ENCODE measurements at regions not wholly inside any gene's neighbourhood (a gene's known extent, or its start where the extent isn't known, plus 50 kb on each side); places are given as distances from the start of the nearest gene placed in this dataset. TPM values are rescaled to one million over a fixed set of nuclear protein-coding genes. Genes with fewer than 3 reads are reported as not detected.

GRCh38 chr20:11867291-11867919 is 50.3 kb upstream of the BTBD3 start:
- no peaks in the 10 kb centered on the region for H3K27me3 ChIP-seq (replicated peaks in 1 of 2; ENCODE audit: control insufficient read depth in 2 of 2, insufficient read depth in 2 of 2, low read length in 1 of 2)
- no peak overlapping the region for H3K27ac ChIP-seq (ENCODE audit: control insufficient read depth, insufficient read depth)
- H3K36me3 ChIP-seq (ENCODE audit: control insufficient read depth in 2 of 2, insufficient read depth in 2 of 2, low read length in 1 of 2), result no peaks in the 10 kb centered on the region
- no peak for FAIRE-seq
- no peaks in the 10 kb centered on the region for H4K20me1 ChIP-seq (ENCODE audit: control insufficient read depth, insufficient read depth)
- ChIA-PET SMC1A (ENCODE audit: uncharacterized antibody, unreplicated experiment) (no interaction called here), RAD21 (ENCODE audit: unreplicated experiment) (no interaction called here), CTCF (interaction anchor here (0.7 kb wide), 2 partner anchors 20 to 165 kb away, joined by 3 read pairs; no protein-coding TSS in a partner anchor), POLR2A (no interaction called here)
- 27% methylated on average over 6 of the region's 6 CpGs for WGBS (ENCODE audit: insufficient coverage, insufficient replicate concordance, low lambda C conversion rate, missing lambda C conversion rate)
- intact Hi-C loops (cut with micrococcal nuclease; ENCODE audit: unreplicated experiment), result no loop called here
- no peaks in the 10 kb centered on the region for H3K4me1 ChIP-seq (ENCODE audit: control insufficient read depth, insufficient read depth, low read length)
- no peaks in the 10 kb centered on the region for H3K9me3 ChIP-seq (replicated peaks; ENCODE audit: control insufficient read depth, insufficient read depth, low read length)
- DNase-seq (ENCODE audit: low read depth, low spot score), result no peak
- TF ChIP-seq FOS (IDR thresholded peaks at IDR 0.05; ENCODE audit: borderline replicate concordance, extremely low read depth, insufficient read length), result no peak
- no peak for TF ChIP-seq CBX5 (IDR thresholded peaks at IDR 0.05; ENCODE audit: low read depth)
- no peak for TF ChIP-seq RELB (IDR thresholded peaks at IDR 0.05; ENCODE audit: low read depth)
- no peak for TF ChIP-seq TCF7 (IDR thresholded peaks at IDR 0.05; ENCODE audit: borderline replicate concordance)
- TF ChIP-seq NR2F1 (conservative IDR thresholded peaks at IDR 0.05), result no peak
- no peak for ATAC-seq
- no peak overlapping the region for H2AFZ ChIP-seq (ENCODE audit: control insufficient read depth, low read depth, low read length)
- no peaks in the 10 kb centered on the region for H3K79me2 ChIP-seq (ENCODE audit: control insufficient read depth, insufficient read depth, low read length)
- in situ Hi-C loops (cut with MboI), result no loop called here
- no peak overlapping the region for H3K4me3 ChIP-seq
- no TSS peak for BruUV-seq (replicated peaks)
- H3K4me2 ChIP-seq (ENCODE audit: control insufficient read depth, insufficient read depth), result no peak overlapping the region
- H3K9ac ChIP-seq (ENCODE audit: control insufficient read depth, insufficient read depth, low read length), result no peak overlapping the region

Small RNAs in the stretch of these regions (small RNA-seq; reads per million reads assigned to genes)
- gene AL080274.1 (not detected), gene RN7SKP111 (not detected)

Measured in GM12878 (cell line).